Stomach (tissue), 8 donors: ENCODE measurements at regions not wholly inside any gene's neighbourhood (a gene's known extent, or its start where the extent isn't known, plus 50 kb on each side); places are given as distances from the start of the nearest gene placed in this dataset.

ENCODE experiments used
- DNase-seq, 2 donors: peaks; one replicate each; pipeline versions ENCODE4 v3.0.0 to v3.0.0-alpha.2; 2013 to 2019
- H3K27ac ChIP-seq, 5 donors: fragments of 200-600 bp in 4 of 5; sonication (generic) in 4 of 5; one replicate each; pipeline ENCODE4 v1.5.1; 2013 to 2019; ENCODE audit warnings: mild to moderate bottlenecking in 1 of 5, moderate library complexity in 1 of 5
- H3K27me3 ChIP-seq, 3 donors: fragments of 200-600 bp; sonication (generic); one replicate each; pipeline ENCODE4 v1.5.1; 2017 to 2019; ENCODE audit warnings: mixed run types in 1 of 3
- H3K36me3 ChIP-seq, 4 donors: fragments of 200-600 bp; sonication (generic); 1 replicate in 3 of 4; 2 replicates in 1 of 4; pipeline ENCODE4 v1.5.1; 2016 to 2019
- H3K4me1 ChIP-seq, 4 donors: fragments of 200-600 bp; sonication (generic); one replicate each; pipeline ENCODE4 v1.5.1; 2016 to 2019
- H3K4me3 ChIP-seq, 4 donors: fragments of 200-600 bp; sonication (generic) in 3 of 4; one replicate each; pipeline ENCODE4 v1.5.1; 2016 to 2019; ENCODE audit warnings: mild to moderate bottlenecking in 1 of 4
- H3K9me3 ChIP-seq, 4 donors: fragments of 200-600 bp; sonication (generic); one replicate each; pipeline ENCODE4 v1.5.1; 2016 to 2019
- EP300 ChIP-seq: sonication (generic); formaldehyde crosslinking; IDR thresholded peaks from one replicate; pipeline ENCODE4 v1.6.1; 2017; ENCODE audit warnings: antibody characterized with exemption
- POLR2A ChIP-seq, 4 donors: fragments of 450-650 bp; IDR thresholded peaks; one replicate each; pipeline ENCODE4 v1.6.1; 2016; ENCODE audit warnings: antibody characterized with exemption in 4 of 4, control low read depth in 2 of 4, mild to moderate bottlenecking in 1 of 4, moderate library complexity in 1 of 4
- POLR2AphosphoS5 ChIP-seq, 3 donors: sonication (generic); formaldehyde crosslinking; IDR thresholded peaks; one replicate each; pipeline ENCODE4 v1.6.1; 2016; ENCODE audit warnings: antibody characterized with exemption in 3 of 3
- WGBS, 5 donors: extraction: QIAGEN DNeasy Blood & Tissue Kit in 3 of 5; methylation state at CpG; one replicate each; pipeline versions ENCODE4 v1.1.5 to v1.1.7; 2013 to 2018; 5-methylcytosine and 5-hydroxymethylcytosine counted together
- intact Hi-C: fragments of 100-400 bp; cut with DNase I; formaldehyde crosslinking; loops from one replicate; pipeline ENCODE4 v1.15.1; 2023; ENCODE audit warnings: low total_unique reads
- TF ChIP-seq, protein P1 (sequence below), 7 experiments: fragments of 450-650 bp in 4 of 7; fragments of 200-600 bp in 3 of 7; sonication (generic) in 3 of 7; IDR thresholded peaks; one replicate each; pipeline ENCODE4 v1.5.1; 2016 to 2019; ENCODE audit warnings: antibody characterized with exemption in 7 of 7, control low read depth in 2 of 7, mild to moderate bottlenecking in 1 of 7
- donor health status: healthy with polysubstance abuse.
- donor health status: Bipolar disorder and iron deficiency.
- donor health status: healthy.

DNA sequence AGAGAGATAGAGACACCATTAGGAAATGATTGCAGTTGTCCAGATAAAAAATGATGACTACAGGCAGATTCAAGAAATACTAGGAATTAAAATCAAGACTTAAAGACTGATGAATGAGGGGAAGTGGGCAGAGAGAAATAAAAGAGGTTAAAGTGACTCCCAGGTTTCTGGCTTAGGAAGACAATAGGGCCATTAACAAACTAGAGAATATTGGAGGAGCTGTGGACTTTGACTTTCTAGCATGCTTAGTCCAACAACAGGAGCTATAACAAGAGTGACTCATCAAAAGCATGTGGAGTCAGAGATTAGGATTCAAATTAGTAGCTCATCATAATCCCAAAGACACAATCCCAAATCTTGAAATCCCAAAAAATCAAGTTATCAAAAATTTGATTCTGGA, 101.5 kb downstream of the BMP4 start:
- no peaks in the 10 kb centered on the region for H3K36me3 ChIP-seq
- no peak overlapping the region for H3K4me3 ChIP-seq
- intact Hi-C loops, result no loop called here
- H3K27me3 ChIP-seq, result no peaks in the 10 kb centered on the region
- H3K9me3 ChIP-seq, result no peaks in the 10 kb centered on the region
- TF ChIP-seq POLR2A (IDR thresholded peaks at IDR 0.05), result no peak
- TF ChIP-seq, protein P1, sequence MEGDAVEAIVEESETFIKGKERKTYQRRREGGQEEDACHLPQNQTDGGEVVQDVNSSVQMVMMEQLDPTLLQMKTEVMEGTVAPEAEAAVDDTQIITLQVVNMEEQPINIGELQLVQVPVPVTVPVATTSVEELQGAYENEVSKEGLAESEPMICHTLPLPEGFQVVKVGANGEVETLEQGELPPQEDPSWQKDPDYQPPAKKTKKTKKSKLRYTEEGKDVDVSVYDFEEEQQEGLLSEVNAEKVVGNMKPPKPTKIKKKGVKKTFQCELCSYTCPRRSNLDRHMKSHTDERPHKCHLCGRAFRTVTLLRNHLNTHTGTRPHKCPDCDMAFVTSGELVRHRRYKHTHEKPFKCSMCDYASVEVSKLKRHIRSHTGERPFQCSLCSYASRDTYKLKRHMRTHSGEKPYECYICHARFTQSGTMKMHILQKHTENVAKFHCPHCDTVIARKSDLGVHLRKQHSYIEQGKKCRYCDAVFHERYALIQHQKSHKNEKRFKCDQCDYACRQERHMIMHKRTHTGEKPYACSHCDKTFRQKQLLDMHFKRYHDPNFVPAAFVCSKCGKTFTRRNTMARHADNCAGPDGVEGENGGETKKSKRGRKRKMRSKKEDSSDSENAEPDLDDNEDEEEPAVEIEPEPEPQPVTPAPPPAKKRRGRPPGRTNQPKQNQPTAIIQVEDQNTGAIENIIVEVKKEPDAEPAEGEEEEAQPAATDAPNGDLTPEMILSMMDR (IDR thresholded peaks at IDR 0.05), result no peak
- TF ChIP-seq POLR2AphosphoS5 (IDR thresholded peaks at IDR 0.05), result no peak
- no peak for TF ChIP-seq EP300
- H3K4me1 ChIP-seq, result peaks cover 0 to 11% (median 2%) of the 10 kb centered on the region in 4 donors
- no peak overlapping the region for H3K27ac ChIP-seq
- no peak for DNase-seq

DNA sequence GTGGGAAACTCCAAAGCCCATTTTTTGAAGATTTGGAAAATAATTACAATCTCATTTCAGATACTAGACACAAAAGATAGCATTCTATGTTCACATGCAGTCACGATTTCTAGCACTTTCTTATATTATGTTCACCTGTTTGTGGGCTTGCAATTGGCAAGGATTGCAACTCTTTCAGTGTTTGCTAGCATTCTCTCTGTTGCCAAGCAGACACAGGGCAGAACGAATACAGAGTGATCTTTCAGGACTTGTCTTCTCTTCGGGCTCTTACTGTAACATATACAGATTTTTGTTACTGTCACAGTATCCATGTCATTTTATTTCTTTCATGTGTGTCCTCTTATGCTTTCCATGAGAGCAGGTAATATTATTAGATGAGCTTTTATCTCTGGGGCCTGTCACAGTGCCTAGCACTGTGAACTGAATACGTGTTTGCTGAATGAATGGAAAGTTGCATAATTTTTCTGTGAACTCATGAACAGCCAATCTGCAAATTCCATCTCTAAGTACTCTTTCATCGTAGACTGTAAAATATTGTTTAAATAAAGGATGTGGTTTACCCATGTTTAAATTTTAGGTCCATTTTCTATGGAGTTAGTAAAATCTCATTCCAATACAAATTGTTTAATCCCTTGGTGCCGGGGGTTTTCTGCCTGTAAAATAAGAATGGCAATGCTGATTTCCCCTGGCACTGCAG, 105.1 kb downstream of the BMP4 start:
- Histone ChIP-seq H3K27me3 (no peaks in the 10 kb centered on the region), H3K9me3 (no peaks in the 10 kb centered on the region), H3K27ac (no peak overlapping the region), H3K4me1 (peaks cover 0 to 11% (median 2%) of the 10 kb centered on the region in 4 donors), H3K4me3 (no peak overlapping the region), H3K36me3 (no peaks in the 10 kb centered on the region)
- WGBS, 5 donors, result 58 to 75% (median 61%) methylated on average over 6 of the region's 6 CpGs
- intact Hi-C loops, result no loop called here
- DNase-seq, result no peak
- TF ChIP-seq, protein P1 (IDR thresholded peaks at IDR 0.05), result no peak
- TF ChIP-seq POLR2AphosphoS5 (IDR thresholded peaks at IDR 0.05) (no peak), POLR2A (IDR thresholded peaks at IDR 0.05) (no peak), EP300 (no peak)

DNA sequence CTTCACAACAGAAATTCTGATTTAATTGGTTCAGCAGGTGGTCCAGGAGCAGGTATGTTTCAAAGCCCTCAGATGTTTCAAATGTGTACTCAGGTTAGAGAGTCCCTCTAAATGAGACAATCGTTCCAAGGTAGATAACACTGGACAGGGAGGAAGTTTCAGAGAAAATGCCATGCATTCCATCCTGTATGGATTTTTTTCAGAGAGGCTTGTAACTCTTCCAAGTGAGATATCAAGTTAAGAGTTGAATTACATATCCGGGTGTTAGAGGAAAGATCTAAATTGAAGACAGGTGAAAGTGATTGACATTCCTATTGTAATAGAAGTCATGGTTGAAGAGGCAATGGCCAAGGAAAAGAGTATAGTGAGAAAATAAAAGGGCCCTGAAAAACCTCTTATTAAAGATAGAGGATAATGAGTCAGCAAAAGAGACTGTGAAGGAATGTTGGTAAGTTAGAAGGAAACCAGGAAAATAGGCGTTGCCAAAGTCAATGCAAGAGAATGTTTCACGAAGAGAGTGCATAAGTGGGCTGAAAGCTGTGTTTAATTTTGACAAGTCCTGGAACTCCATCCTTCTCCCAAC, 105.8 kb downstream of the BMP4 start:
- Histone ChIP-seq H3K4me3 (no peak overlapping the region), H3K27me3 (no peaks in the 10 kb centered on the region), H3K36me3 (no peaks in the 10 kb centered on the region), H3K4me1 (peaks cover 0 to 11% (median 2%) of the 10 kb centered on the region in 4 donors), H3K27ac (no peak overlapping the region), H3K9me3 (no peaks in the 10 kb centered on the region)
- 22 to 44% (median 34%) methylated on average over 4 of the region's 4 CpGs for WGBS, 5 donors
- no peak for DNase-seq
- intact Hi-C loops, result no loop called here
- TF ChIP-seq, protein P1 (IDR thresholded peaks at IDR 0.05), result no peak
- TF ChIP-seq POLR2AphosphoS5 (IDR thresholded peaks at IDR 0.05), result no peak

DNA sequence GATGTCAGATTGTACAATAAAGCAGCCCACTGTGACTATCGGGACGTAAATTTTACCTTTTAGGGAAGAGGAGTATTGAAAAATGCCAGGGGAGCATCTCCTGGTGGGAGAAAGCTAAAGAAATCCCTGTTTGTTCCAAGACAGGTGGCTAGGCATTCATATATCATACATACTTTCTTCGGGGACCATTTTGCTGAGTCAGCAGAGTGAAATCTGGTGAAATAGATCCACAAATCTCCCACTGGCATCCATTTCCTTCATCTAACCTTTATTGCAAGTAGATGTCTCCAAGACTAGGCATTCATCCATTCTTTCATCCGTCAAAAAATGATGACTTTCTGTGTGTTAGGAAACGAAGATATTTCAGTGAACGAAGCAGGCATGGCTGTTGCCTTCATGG, 107.1 kb downstream of the BMP4 start:
- TF ChIP-seq, protein P1 (IDR thresholded peaks at IDR 0.05), result no peak
- TF ChIP-seq POLR2AphosphoS5 (IDR thresholded peaks at IDR 0.05) (no peak), POLR2A (IDR thresholded peaks at IDR 0.05) (no peak), EP300 (no peak)

More for the DNA sequence above, 107.1 kb downstream of the BMP4 start:
- Histone ChIP-seq H3K36me3 (no peaks in the 10 kb centered on the region), H3K27ac (no peak overlapping the region), H3K9me3 (no peaks in the 10 kb centered on the region), H3K4me3 (no peak overlapping the region), H3K4me1 (peaks cover 0 to 11% (median 2%) of the 10 kb centered on the region in 4 donors), H3K27me3 (no peaks in the 10 kb centered on the region)
- intact Hi-C loops, result no loop called here
- 90 to 95% (median 93%) methylated on average over 6 of the region's 6 CpGs for WGBS, 5 donors
- DNase-seq, result no peak
